Vagina (tissue), 2 donors: ENCODE measurements at regions not wholly inside any gene's neighbourhood (a gene's known extent, or its start where the extent isn't known, plus 50 kb on each side); places are given as distances from the start of the nearest gene placed in this dataset.
"Not testable (repeated sequence)": the region's sequence is repeated elsewhere in the genome, so short reads cannot be mapped to it uniquely, and the experiment has no call there.

Source experiments
- POLR2A ChIP-seq, 2 donors: fragments of 450-650 bp; IDR thresholded peaks; one replicate each; pipeline ENCODE4 v1.6.1; 2017; ENCODE audit warnings: antibody characterized with exemption in 2 of 2, mild to moderate bottlenecking in 2 of 2, moderate library complexity in 2 of 2
- TF ChIP-seq, protein P1 (sequence below), 3 experiments: fragments of 450-650 bp in 2 of 3; fragments of 200-600 bp in 1 of 3; sonication (generic) in 1 of 3; IDR thresholded peaks; one replicate each; pipeline ENCODE4 v1.5.1; 2017 to 2019; ENCODE audit warnings: antibody characterized with exemption in 3 of 3, mild to moderate bottlenecking in 2 of 3, moderate library complexity in 2 of 3

DNA sequence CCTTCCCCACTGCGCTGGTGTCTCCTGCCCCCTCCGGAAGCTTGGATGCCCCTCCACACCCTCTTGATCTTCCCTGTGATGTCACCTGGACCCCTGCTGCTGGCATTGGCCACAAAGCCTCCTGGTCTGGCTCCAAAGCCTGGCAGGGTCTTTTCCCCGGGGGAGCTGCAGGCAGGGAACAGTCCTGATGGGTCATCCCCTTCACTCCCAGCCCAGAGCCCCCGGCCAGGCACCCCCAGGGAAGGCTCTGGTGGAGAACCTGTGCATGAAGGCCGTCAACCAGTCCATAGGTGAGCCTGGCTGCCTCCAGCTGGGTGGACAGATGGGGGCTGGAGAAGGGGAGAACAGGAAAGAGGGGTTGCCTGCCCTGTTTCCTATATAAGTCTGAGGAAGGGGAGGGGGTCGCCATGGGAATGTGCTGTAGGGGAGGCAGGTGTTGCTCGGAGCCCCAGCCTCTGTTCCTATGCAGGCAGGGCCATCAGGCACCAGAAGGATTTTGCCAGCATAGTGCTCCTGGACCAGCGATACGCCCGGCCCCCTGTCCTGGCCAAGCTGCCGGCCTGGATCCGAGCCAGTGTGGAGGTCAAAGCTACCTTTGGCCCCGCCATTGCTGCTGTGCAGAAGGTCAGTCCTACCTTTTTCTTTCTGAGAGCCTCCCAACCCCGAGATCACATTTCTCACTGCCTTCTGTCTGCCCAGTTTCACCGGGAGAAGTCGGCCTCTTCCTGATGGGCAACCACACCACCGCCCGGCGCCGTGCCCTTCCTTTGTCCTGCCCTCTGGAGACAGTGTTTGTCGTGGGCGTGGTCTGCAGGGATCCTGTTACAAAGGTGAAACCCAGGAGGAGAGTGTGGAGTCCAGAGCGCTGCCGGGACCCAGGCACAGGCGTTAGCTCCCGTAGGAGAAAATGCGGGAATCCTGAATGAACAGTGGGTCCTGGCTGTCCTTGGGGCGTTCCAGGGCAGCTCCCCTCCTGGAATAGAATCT, 104.5 kb upstream of the PZP start:
- TF ChIP-seq POLR2A (IDR thresholded peaks at IDR 0.05): not testable (repeated sequence)
- TF ChIP-seq, protein P1, sequence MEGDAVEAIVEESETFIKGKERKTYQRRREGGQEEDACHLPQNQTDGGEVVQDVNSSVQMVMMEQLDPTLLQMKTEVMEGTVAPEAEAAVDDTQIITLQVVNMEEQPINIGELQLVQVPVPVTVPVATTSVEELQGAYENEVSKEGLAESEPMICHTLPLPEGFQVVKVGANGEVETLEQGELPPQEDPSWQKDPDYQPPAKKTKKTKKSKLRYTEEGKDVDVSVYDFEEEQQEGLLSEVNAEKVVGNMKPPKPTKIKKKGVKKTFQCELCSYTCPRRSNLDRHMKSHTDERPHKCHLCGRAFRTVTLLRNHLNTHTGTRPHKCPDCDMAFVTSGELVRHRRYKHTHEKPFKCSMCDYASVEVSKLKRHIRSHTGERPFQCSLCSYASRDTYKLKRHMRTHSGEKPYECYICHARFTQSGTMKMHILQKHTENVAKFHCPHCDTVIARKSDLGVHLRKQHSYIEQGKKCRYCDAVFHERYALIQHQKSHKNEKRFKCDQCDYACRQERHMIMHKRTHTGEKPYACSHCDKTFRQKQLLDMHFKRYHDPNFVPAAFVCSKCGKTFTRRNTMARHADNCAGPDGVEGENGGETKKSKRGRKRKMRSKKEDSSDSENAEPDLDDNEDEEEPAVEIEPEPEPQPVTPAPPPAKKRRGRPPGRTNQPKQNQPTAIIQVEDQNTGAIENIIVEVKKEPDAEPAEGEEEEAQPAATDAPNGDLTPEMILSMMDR (IDR thresholded peaks at IDR 0.05): not testable (repeated sequence)
